GM21515 (cell line): ENCODE measurements at regions not wholly inside any gene's neighbourhood (a gene's known extent, or its start where the extent isn't known, plus 50 kb on each side); places are given as distances from the start of the nearest gene placed in this dataset.

ENCODE experiments used
- ATAC-seq: cut with Tn5 transposase; IDR thresholded peaks from one replicate; pipeline ENCODE4 v1.9.1; 2021; ENCODE audit not compliant: unreplicated experiment

- ATAC-seq, result no peak
These were observed 115.6 kb downstream of the IRS2 start for GRCh38 chr13:109670776-109671175.

GRCh38 chr13:109669956-109670355 lies 116.4 kb downstream of the IRS2 start:
- ATAC-seq, result no peak

GRCh38 chr13:109669234-109669612 lies 117.2 kb downstream of the IRS2 start:
- no peak for ATAC-seq

- ATAC-seq, result no peak
These were observed 117.8 kb downstream of the IRS2 start for GRCh38 chr13:109668433-109669233.

GRCh38 chr13:109667807-109668291 lies 118.5 kb downstream of the IRS2 start:
- no peak for ATAC-seq

- no peak for ATAC-seq
These were observed 119.3 kb downstream of the IRS2 start for GRCh38 chr13:109667056-109667455.

GRCh38 chr13:109666656-109667055 lies 119.7 kb downstream of the IRS2 start:
- ATAC-seq, result no peak

GRCh38 chr13:109665781-109666249 lies 120.6 kb downstream of the IRS2 start:
- no peak for ATAC-seq

- no peak for ATAC-seq
These were observed 121.1 kb downstream of the IRS2 start for GRCh38 chr13:109665240-109665639.

- ATAC-seq, result no peak
These were observed 129.0 kb downstream of the IRS2 start for GRCh38 chr13:109657395-109657794.

GRCh38 chr13:109656206-109656605 lies 130.2 kb downstream of the IRS2 start:
- ATAC-seq, result no peak

GRCh38 chr13:109655611-109656010 lies 130.8 kb downstream of the IRS2 start:
- no peak for ATAC-seq

GRCh38 chr13:109655206-109655600 lies 131.2 kb downstream of the IRS2 start:
- no peak for ATAC-seq

GRCh38 chr13:109654341-109655205 lies 131.8 kb downstream of the IRS2 start:
- no peak for ATAC-seq

GRCh38 chr13:109652531-109652930 lies 133.9 kb downstream of the IRS2 start:
- no peak for ATAC-seq

- ATAC-seq, result no peak
These were observed 134.5 kb downstream of the IRS2 start for GRCh38 chr13:109651854-109652253.

- ATAC-seq, result no peak
These were observed 135.1 kb downstream of the IRS2 start for GRCh38 chr13:109651311-109651710.

- ATAC-seq, result no peak
These were observed 135.5 kb downstream of the IRS2 start for GRCh38 chr13:109650861-109651260.

- ATAC-seq, result no peak
These were observed 136.7 kb downstream of the IRS2 start for GRCh38 chr13:109649713-109650112.

- ATAC-seq, result no peak
These were observed 138.7 kb downstream of the IRS2 start for GRCh38 chr13:109647699-109648098.

- ATAC-seq, result no peak
These were observed 139.3 kb downstream of the IRS2 start for GRCh38 chr13:109647053-109647452.

- peak; percentile 90 for ATAC-seq
These were observed 140.0 kb downstream of the IRS2 start for GRCh38 chr13:109646423-109646822.
